Neural cell (in vitro differentiated cells): ENCODE measurements at regions not wholly inside any gene's neighbourhood (a gene's known extent, or its start where the extent isn't known, plus 50 kb on each side); places are given as distances from the start of the nearest gene placed in this dataset.

Experiments
- EP300 ChIP-seq: fragments of 450-650 bp; conservative IDR thresholded peaks from 2 replicates; pipeline ENCODE4 v1.6.1; 2014; ENCODE audit warnings: antibody characterized with exemption, mild to moderate bottlenecking, moderate library complexity; ENCODE audit not compliant: poor library complexity, severe bottlenecking
- EZH2 ChIP-seq: fragments of 200-600, 300-800 bp; shearing (Covaris generic), sonication (generic); IDR thresholded peaks from 2 replicates; pipeline ENCODE4 v1.6.1; 2014; ENCODE audit warnings: antibody characterized with exemption, low read length, borderline replicate concordance, mild to moderate bottlenecking; ENCODE audit not compliant: insufficient read depth, poor library complexity, severe bottlenecking
- MXI1 ChIP-seq: fragments of 450-650 bp; conservative IDR thresholded peaks from 2 replicates; pipeline ENCODE4 v1.6.1; 2014; ENCODE audit warnings: antibody characterized with exemption, mild to moderate bottlenecking; ENCODE audit not compliant: poor library complexity, severe bottlenecking
- POLR2AphosphoS5 ChIP-seq: IDR thresholded peaks from 2 replicates; pipeline ENCODE4 v1.6.1; 2012
- RAD21 ChIP-seq: fragments of 450-650 bp; conservative IDR thresholded peaks from 2 replicates; pipeline ENCODE4 v1.6.1; 2014; ENCODE audit warnings: antibody characterized with exemption, mild to moderate bottlenecking, moderate library complexity
- SMC3 ChIP-seq: fragments of 450-650 bp; conservative IDR thresholded peaks from 2 replicates; pipeline ENCODE4 v1.6.1; 2014; ENCODE audit warnings: antibody characterized with exemption, mild to moderate bottlenecking, moderate library complexity; ENCODE audit not compliant: poor library complexity
- TAF1 ChIP-seq: IDR thresholded peaks from 2 replicates; pipeline ENCODE4 v1.6.1; 2012; ENCODE audit warnings: low read depth
- TF ChIP-seq, protein P1 (sequence below): fragments of 450-650 bp; IDR thresholded peaks from 2 replicates; pipeline ENCODE4 v1.5.1; 2014; ENCODE audit warnings: antibody characterized with exemption, mild to moderate bottlenecking, moderate library complexity; ENCODE audit not compliant: poor library complexity, severe bottlenecking

- TF ChIP-seq, protein P1, sequence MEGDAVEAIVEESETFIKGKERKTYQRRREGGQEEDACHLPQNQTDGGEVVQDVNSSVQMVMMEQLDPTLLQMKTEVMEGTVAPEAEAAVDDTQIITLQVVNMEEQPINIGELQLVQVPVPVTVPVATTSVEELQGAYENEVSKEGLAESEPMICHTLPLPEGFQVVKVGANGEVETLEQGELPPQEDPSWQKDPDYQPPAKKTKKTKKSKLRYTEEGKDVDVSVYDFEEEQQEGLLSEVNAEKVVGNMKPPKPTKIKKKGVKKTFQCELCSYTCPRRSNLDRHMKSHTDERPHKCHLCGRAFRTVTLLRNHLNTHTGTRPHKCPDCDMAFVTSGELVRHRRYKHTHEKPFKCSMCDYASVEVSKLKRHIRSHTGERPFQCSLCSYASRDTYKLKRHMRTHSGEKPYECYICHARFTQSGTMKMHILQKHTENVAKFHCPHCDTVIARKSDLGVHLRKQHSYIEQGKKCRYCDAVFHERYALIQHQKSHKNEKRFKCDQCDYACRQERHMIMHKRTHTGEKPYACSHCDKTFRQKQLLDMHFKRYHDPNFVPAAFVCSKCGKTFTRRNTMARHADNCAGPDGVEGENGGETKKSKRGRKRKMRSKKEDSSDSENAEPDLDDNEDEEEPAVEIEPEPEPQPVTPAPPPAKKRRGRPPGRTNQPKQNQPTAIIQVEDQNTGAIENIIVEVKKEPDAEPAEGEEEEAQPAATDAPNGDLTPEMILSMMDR = no peak
- TF ChIP-seq EZH2 = no peak
- TF ChIP-seq EP300 = no peak
- no peak for TF ChIP-seq TAF1
- TF ChIP-seq POLR2AphosphoS5 = no peak
- TF ChIP-seq MXI1 = no peak
- TF ChIP-seq SMC3 = no peak
- no peak for TF ChIP-seq RAD21
Observed at GRCh38 chr2:128642821-128643220, 324.2 kb upstream of the HS6ST1 start.
